Bronchial epithelial cell (primary cell): ENCODE measurements at regions not wholly inside any gene's neighbourhood (a gene's known extent, or its start where the extent isn't known, plus 50 kb on each side); places are given as distances from the start of the nearest gene placed in this dataset.

ENCODE experiments used
- DNase-seq: peaks from one replicate; pipeline ENCODE4 v3.0.0-alpha.2; 2010; ENCODE audit warnings: low read depth
- FAIRE-seq: peaks from 2 replicates; lab custom pipeline; 2011; peaks lifted over from hg19 to GRCh38; lab: Jason Lieb, UNC
- H3K27me3 ChIP-seq: 2 replicates; pipeline ENCODE4 v1.5.1; 2011; ENCODE audit warnings: low read length; ENCODE audit not compliant: control insufficient read depth, insufficient read depth
- H3K36me3 ChIP-seq: 2 replicates; pipeline ENCODE4 v1.5.1; 2011; ENCODE audit warnings: low read length; ENCODE audit not compliant: control insufficient read depth, insufficient read depth
- H3K4me3 ChIP-seq: 2 replicates; pipeline ENCODE4 v1.5.1; 2011; ENCODE audit warnings: mild to moderate bottlenecking, low read depth, low read length, control low read depth
- TF ChIP-seq, protein P1 (sequence below): IDR thresholded peaks from 2 replicates; pipeline ENCODE4 v1.5.1; 2011; ENCODE audit warnings: mild to moderate bottlenecking, moderate library complexity, low read length, control low read depth, inconsistent platforms; ENCODE audit not compliant: insufficient read depth, severe bottlenecking

DNA sequence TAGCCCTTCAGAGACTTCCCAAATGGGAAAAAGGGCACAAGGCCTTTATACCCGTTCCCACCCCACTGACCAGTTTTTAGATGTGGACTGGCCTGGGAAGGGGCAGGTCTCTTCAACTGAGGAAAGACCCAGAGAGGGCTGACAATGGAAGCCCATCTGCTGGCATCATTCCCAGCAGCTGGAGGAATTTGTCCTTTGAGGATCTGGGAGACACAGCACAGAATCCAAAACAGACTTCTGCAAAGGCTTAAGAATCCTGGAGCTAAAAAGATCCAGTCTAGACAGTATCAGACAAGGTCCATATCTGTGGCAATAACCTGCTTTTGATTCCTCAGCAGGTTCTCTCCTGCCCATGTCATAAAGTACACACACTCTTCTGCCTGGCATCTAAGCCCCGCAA, 329.2 kb downstream of the TMEM167A start:
- H3K27me3 ChIP-seq: no peaks in the 10 kb centered on the region
- FAIRE-seq (no peak), DNase-seq (no peak)
- TF ChIP-seq, protein P1, sequence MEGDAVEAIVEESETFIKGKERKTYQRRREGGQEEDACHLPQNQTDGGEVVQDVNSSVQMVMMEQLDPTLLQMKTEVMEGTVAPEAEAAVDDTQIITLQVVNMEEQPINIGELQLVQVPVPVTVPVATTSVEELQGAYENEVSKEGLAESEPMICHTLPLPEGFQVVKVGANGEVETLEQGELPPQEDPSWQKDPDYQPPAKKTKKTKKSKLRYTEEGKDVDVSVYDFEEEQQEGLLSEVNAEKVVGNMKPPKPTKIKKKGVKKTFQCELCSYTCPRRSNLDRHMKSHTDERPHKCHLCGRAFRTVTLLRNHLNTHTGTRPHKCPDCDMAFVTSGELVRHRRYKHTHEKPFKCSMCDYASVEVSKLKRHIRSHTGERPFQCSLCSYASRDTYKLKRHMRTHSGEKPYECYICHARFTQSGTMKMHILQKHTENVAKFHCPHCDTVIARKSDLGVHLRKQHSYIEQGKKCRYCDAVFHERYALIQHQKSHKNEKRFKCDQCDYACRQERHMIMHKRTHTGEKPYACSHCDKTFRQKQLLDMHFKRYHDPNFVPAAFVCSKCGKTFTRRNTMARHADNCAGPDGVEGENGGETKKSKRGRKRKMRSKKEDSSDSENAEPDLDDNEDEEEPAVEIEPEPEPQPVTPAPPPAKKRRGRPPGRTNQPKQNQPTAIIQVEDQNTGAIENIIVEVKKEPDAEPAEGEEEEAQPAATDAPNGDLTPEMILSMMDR: no peak
- H3K36me3 ChIP-seq: no peaks in the 10 kb centered on the region
- H3K4me3 ChIP-seq: no peak overlapping the region

DNA sequence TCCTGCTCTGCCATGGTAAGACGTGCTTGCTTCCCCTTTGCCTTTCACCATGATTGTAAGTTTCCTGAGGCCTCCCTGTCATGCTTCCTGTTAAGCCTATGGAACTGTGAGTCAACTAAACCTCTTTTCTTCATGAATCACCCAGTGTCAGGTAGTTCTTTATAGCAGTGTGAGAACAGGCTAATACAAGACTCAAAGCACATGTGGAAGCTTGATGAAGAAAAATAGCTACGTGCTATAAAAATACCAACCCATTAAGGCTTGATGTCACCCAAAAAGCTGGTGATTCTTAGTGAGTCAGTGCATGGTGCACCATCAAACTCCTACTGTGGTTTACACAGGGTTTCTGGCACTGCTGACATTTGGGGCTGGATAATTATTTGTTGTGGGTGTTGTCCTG, 332.2 kb downstream of the TMEM167A start:
- DNase-seq: peak; percentile 48

DNA sequence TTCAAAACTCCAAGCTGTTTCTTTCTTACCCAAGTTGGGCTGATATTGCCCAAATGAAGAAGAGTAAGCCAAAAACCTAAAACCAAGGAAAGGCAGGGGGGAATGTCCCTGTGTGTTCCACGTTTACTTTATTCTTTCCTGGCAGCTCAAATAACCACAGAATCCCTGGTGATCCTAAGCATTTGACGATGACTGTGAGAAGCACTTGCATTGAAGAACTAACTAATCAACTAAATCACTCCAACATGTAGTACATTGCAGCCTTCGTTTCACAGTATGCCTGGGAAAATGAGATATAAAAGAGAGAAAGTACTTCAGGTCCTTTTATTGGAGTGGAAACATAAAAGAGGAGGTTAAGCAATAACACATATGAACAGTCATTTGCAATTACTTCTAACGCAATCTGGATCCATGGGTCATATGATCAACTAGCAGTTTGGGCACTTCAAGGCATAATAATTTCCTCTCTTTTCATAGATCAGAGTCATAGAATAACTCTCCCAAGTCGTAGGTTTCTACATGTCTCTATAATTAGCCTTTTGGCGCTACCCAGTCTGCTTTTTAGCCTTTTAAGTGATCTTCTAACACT, 338.4 kb downstream of the TMEM167A start:
- Histone ChIP-seq H3K36me3 (no peaks in the 10 kb centered on the region), H3K4me3 (no peak overlapping the region), H3K27me3 (no peaks in the 10 kb centered on the region)
- no peak for FAIRE-seq
- no peak for DNase-seq
- TF ChIP-seq, protein P1: no peak

More for the DNA sequence above, 332.2 kb downstream of the TMEM167A start:
- Histone ChIP-seq H3K36me3 (no peaks in the 10 kb centered on the region), H3K27me3 (no peaks in the 10 kb centered on the region), H3K4me3 (no peak overlapping the region)
- FAIRE-seq: peak; percentile 32
- TF ChIP-seq, protein P1: no peak

DNA sequence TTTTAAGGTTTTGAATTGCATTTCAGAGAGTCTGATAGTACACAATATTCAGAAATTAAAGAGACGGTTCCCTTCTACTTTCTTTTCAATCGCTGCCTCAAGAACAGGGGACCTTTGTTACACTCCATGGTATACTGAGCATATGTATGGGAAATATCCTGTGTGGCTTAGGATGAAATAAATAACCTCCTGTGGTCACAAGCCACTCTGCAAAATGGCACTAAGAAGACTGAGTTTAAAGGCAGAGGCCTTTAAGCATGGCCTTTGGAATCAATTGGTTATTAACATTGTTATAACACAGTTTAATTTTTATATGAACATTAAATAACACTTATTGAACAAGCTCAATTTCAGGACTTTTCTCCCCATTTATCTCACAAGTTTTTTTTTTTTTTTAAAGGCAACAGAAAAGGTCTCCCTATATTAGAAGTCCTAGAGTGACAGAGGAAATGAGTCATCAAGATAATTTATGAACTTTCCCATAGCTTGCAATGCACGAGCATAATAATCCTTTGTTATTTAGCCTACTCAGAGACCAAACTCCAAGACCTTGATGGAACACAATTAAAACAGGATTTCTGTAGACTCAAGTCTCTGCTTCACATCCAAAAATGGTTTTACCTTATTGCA, 341.9 kb downstream of the TMEM167A start:
- TF ChIP-seq, protein P1: no peak

DNA sequence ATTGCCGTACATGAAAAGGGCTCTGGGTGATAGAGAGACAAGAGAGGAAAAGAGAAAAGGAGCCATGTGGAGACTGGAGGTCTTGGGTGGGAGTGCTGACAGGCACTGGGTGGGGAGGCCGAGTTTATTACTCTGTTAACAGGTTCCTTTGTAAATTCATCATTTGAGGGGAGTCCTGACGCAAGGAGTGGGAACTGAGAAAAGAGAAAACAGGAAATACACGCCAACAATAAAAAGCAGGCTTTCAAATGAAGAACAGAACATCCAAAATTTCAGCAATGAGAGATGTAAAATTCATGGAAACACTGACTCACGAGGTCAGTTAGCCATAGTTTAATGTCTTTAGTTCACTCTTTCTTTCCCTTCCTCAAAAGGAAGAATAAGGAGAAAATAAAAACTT, 342.8 kb downstream of the TMEM167A start:
- H3K4me3 ChIP-seq: no peak overlapping the region
- TF ChIP-seq, protein P1: no peak
- FAIRE-seq (no peak), DNase-seq (no peak)
- no peaks in the 10 kb centered on the region for H3K36me3 ChIP-seq
- H3K27me3 ChIP-seq: no peaks in the 10 kb centered on the region

More for the DNA sequence above, 341.9 kb downstream of the TMEM167A start:
- peak; percentile 50 for DNase-seq
- Histone ChIP-seq H3K4me3 (no peak overlapping the region), H3K27me3 (no peaks in the 10 kb centered on the region), H3K36me3 (no peaks in the 10 kb centered on the region)
- FAIRE-seq: no peak
